HL-60 (cell line): ENCODE measurements at regions not wholly inside any gene's neighbourhood (a gene's known extent, or its start where the extent isn't known, plus 50 kb on each side); places are given as distances from the start of the nearest gene placed in this dataset.

ENCODE experiments used
- CTCF ChIP-seq: IDR thresholded peaks from one replicate; pipeline ENCODE4 v1.5.1; 2011; ENCODE audit warnings: low read length, control low read depth, inconsistent platforms; ENCODE audit not compliant: insufficient read depth
- GABPA ChIP-seq: IDR thresholded peaks from 2 replicates; pipeline ENCODE4 v1.6.1; 2012; ENCODE audit warnings: low read depth
- POLR2AphosphoS5 ChIP-seq: IDR thresholded peaks from 2 replicates; pipeline ENCODE4 v1.6.1; 2012; ENCODE audit warnings: low read depth
- REST ChIP-seq: IDR thresholded peaks from 2 replicates; pipeline ENCODE4 v1.6.1; 2012; ENCODE audit warnings: low read depth; ENCODE audit not compliant: insufficient replicate concordance

DNA sequence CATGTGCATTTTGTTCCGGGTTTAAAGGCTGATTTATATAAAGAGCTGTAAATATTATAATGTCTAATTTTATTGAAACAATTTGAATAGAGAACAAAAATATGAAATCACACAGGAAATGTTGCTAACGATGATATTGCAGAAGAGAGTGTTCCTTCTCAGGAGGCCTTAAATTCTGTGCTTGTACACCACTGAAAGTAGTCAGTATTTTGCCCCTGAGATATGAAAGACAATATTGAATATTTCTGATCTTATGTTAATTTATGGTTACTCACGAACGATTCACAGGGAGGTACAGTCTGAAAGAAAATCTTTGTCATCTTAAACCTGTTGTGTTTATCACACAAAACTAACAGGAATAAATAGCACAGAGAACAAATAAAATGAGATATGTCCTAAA lies 213.2 kb upstream of the PLSCR5 start:
- TF ChIP-seq CTCF (no peak), REST (no peak), POLR2AphosphoS5 (no peak), GABPA (no peak)
